HG03354 (cell line): ENCODE measurements at regions not wholly inside any gene's neighbourhood (a gene's known extent, or its start where the extent isn't known, plus 50 kb on each side); places are given as distances from the start of the nearest gene placed in this dataset.
"Not testable (repeated sequence)": the region's sequence is repeated elsewhere in the genome, so short reads cannot be mapped to it uniquely, and the experiment has no call there.

Experiments
- ATAC-seq: cut with Tn5 transposase; IDR thresholded peaks from one replicate; pipeline ENCODE4 v1.9.1; 2021; ENCODE audit warnings: mild to moderate bottlenecking; ENCODE audit not compliant: unreplicated experiment, poor library complexity, severe bottlenecking

DNA sequence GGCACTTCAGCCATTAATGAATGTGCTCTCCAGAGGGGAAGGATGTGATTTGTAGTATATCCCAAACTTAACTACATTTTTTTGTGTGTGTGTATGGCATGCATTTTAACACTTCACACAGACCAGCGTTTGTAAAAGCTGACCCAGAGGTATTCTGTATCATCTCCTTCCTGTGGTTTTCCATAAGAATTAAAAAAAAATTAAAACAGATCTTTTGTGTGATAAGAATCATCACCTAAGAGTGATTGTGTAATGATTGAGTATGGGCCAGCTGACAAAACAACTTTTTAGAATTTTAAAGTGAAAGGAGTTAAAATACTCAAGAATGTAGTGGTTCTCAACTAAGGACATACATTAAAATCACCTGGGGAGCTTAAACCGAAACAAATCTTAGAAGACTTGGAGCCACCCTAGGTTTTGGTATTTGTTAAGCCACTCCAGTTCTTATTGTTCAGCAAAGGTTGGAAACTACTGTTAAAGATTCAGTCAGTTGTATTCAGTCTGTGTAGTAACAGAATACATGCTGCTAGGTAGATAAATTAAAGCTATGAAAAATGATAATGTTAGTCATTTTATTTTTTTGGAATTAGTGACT is 120.1 kb downstream of the HAUS1 start:
- no peak for ATAC-seq

DNA sequence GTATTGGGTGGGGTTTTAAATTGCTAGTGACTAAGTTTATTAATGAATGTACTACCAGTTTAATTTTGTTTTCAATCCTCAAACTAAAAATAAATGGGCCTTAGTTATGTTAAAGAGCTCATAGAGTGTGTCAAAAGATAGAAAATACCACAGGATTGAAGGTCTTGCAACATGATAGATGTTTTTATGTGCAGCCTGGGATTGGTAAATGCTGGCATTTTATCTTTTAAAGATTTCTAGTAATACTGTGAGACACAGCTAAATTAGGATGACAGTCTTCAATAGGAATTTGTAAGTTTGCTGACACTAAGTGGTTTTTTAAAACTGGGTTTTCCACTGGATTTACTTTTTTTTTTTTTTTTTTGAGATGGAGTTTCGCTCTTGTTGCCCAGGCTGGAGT is 122.3 kb downstream of the HAUS1 start:
- no peak for ATAC-seq

DNA sequence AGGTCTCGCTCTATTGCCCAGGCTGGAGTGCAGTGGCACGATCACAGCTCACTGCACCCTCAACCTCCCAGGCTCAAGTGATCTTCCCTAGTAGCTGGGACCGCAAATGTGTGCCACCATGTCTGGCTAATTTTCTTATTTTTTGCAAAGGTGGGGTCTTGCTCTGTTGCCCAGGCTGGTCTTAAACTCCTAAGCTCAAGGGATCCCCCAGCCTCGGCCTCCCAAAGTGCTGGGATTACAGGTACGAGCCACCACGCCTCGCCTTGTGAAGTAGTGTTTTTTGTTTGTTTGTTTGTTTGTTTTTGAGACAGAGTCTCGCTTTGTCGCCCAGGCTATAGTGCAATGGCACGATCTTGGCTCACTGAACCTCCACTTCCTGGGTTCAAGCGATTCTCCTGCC is 125.5 kb downstream of the HAUS1 start:
- not testable (repeated sequence) for ATAC-seq

DNA sequence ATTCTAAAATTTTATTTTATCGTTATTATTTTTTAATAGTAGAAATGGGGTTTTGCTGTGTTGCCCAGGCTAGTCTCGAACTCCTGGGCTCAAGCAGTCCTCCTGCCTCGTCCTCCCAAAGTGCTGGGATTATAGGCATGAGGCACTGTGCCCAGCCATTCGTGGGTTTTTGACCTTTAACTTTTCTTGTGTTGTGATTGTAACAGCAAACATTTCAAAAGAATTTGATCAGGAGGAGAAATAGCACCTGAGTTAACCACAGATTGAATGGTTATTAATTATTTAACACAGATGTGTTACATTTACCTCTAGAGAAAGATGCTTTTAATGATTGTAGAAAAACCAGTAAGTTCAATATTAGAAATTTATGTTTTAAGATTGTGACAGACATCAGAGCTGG is 132.0 kb downstream of the HAUS1 start:
- ATAC-seq: no peak

DNA sequence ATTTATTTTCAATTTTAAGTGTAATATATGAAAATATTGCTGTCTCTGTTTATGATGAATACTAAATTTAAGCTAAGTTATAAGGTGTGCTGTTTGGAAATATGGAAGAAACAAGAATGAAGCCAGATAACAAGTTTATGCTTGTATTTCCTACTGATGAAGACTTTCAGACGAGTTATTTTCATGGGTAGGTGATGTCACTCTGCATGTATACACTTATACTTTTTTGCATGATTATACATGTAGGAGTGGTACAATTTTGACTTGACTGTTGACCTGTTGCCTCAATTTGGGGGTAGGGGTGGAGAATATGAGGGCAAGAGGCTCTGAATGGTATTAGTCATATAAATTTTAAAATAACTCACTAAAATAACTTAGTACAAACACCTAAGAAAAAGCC is 133.7 kb downstream of the HAUS1 start:
- ATAC-seq: no peak

DNA sequence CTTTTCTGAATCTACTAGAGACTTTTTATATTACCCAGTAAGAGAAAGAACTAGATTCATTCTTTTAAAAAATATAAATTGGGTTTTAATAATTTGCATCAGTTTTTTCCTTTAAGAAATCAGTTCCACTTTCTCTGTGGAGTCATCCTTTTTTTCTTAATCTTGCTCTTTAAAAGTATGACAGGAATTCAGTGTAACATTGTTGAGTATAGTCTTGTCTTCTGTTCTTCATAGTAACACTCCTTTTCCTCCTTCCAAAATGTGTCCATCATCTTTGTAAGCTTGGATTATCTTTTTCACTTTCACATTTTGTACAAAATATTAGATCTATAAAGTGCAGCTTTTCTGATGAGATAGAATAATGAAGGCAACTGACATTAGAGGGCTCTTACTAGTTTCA is 135.4 kb downstream of the HAUS1 start:
- no peak for ATAC-seq

DNA sequence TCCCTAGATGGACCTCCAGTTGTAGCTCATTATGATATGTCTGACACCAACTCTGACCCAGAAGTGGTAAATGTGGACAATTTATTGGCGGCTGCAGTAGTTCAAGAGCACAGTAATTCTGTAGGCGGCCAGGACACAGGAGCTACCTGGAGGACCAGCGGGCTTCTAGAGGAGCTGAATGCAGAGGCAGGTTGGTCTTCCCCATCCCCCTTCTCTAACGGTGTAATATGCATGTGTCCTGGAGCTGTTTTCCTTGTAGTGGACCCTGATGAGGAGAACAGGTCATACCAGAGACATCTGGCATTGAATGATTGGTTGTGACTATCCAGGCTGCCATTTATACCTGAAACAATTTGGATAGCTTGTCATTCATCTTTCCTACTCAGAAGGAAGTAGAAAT is 135.8 kb downstream of the HAUS1 start:
- no peak for ATAC-seq

DNA sequence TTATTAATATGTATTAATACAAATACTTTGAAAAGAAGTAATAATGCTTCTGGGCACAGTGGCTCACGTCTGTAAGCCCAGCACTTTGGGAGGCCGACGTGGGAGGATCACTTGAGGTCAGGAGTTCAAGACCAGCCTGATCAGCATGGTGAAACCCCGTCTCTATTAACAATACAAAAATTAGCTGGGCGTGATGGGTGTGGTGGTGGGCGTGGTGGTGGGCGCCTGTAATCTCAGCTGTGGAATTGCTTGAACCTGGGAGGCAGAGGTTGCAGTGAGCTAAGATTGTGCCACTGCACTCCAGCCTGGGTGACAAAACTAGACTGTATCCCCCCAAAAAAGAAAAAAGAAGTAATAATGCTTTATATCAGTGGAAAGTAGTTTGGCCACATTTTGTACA is 137.2 kb downstream of the HAUS1 start:
- not testable (repeated sequence) for ATAC-seq

DNA sequence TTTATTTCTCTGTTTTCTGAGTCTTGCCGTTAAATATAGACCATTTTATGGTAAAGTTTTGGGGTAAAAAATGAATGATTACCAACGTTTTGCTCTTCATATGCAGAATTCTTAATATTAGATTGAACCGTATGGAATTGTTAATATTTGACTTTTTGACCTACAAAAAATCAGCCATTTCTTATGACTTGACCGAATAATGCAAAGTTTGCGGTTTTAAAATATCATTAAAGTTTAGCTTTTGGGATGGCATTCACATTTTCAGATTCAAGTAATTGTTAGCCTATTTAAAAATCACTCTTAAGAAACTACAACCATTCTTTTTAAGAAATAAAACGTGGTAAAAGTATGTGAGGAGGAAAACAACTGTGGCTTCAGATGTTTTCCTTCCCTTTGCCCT is 138.0 kb downstream of the HAUS1 start:
- ATAC-seq: no peak

DNA sequence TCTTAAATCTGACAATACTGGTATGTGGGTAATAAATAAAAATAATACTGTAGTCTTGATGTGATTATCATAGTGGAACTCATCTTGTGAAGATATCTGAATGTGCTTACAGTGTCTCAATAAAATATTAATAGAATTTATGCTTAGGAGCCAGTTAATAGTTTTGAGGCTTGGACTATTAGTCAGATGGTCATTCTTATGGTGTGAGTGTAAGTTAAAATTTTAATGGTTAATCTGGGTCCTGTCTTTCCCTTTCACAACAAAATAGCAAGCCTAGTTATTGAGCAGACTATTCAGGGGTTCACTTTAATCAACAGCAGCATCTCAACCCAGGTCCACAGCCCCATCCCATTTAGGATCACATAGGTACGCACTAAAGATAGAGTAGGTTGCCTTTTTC is 138.9 kb downstream of the HAUS1 start:
- no peak for ATAC-seq

DNA sequence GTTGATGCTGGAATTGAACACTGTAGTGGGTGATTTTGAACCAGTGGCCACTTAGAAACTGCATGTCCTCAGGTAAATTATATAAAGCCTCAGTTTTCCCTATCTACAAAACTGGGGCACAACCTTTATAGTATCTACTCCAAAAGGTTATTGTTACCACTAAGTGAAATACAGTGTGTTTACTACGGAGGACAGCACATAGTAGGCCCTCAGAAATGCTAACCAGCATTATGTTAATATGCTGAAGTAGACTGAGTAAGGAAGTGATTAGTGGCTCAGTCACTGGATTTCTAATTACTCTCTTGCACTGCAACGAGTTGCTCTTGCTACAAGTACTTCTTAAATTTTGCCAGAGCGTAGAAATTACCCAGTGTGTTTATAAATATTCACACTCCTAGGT is 139.5 kb downstream of the HAUS1 start:
- no peak for ATAC-seq

DNA sequence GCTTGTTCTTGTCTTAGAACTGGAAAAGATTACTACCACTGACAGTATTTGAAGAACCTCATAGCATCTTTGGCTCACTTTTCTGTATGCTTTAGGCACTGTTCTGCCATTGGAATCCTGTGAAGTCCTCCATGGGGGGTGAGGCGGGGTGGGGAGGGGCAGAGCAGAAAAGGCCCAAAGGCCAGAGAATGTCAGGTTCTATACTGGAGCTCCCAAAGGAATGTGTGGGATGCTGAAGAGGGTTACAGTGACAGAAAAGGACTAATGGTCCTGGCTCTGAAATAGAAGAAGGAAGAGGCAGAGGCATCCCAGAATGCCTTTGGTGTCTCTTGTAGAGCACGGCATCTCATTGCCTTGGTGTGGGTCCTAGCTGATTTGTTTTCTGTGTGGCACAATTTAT is 141.9 kb downstream of the HAUS1 start:
- ATAC-seq: no peak

DNA sequence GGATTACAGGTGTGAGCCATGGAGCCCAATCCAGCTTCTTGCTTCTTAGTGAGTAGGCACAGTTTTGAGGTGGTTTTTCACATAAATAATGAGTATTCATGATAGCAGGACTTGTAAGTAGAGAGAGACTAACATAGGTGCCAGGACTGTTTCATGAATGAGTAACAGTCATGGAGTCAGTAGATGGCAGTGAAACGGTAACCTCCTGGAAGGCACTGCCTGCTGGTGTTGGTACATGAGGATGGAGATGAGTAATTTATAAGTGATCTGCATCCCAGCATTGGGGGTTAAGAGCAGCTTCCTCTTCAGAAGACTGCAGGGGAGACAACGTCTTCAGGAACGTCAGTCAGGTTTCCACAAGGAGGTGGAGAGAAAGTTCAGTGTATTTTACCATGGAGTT is 143.8 kb downstream of the HAUS1 start:
- no peak for ATAC-seq

DNA sequence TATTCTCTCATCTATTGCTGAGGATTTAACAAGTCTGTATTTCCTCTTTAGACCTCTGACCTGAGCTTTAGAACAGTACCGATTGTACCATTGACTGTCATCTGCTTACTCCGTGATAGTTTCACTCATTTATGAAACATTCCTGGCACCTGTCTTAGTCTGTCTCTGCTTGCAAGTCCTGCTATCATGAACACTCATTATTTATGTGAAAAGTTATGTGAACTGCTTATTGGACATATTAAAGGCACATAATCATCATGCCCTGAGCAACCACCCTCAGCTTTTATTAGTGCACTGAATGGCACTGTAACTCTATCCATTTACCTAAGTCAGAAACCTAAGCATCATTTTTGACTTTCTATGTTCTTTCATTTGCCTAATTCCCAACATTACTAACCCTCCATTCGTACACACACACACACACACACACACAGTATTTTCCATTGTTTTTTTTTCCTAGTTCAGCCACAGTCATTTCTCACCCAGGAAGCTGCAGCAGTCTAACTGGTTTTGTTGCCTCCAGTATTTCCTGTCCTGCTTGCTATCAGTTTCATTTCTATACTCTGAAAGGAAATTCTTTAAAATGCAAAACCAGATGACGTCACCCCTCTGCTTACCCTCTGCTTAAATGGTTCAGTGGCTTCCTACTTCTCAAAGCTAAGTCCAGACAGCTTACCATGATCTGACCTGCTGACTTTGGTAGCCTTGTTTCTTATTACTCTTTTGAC is 146.1 kb downstream of the HAUS1 start:
- peak; percentile 99 for ATAC-seq

DNA sequence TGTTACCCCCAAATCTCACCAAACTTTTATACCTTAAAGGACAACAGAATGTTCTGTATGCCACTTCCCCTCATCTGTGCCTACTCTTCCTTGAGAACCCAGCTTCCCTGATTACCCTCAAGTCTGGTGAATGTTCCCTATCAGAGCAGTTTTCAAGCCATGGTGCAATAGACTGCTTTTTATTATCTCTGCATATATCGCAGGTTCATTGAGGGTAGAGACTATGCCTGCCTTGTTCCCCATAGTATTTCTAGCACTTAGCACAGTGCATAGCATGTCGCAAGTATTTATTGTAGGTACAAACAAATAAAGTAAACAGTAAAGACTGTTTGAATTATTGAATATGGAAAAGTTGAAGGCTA is 146.6 kb downstream of the HAUS1 start:
- peak; percentile 32 for ATAC-seq

DNA sequence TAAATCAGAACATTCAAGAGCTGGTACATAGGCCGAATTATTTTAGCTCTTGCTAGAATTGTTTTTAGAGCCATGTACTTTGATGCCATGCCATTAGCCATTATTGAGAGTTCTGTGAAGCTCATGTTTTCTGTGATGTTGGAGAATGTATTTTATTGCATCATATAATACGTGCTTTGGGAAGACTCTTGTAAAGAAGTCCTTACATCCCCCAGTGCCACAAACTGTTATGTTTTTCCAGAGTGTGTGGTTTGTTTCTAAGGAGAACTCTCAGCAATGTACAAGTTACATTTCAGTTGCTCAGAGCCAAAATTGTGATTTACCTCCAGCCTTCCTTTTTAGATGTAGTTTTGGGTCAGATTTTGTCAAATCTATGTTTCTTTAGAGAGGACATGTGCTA is 148.6 kb downstream of the HAUS1 start:
- no peak for ATAC-seq

DNA sequence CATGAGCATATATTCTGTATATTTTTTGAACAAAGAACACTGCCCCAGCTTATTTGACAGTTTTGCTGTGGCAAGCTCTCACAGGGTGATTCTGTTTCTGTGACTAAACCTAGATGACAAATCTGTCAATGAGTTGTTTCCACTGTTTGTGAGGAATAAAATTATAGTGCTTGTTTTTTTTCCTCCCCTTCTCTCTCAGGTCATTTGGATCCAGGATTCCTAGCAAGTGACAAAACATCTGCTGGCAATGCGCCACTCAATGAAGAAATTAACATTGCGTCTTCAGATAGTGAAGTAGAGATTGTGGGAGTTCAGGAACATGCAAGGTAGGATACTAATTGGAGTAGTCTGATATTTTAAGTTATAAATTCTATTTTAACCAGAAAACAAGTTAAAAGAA is 149.3 kb downstream of the HAUS1 start:
- no peak for ATAC-seq

DNA sequence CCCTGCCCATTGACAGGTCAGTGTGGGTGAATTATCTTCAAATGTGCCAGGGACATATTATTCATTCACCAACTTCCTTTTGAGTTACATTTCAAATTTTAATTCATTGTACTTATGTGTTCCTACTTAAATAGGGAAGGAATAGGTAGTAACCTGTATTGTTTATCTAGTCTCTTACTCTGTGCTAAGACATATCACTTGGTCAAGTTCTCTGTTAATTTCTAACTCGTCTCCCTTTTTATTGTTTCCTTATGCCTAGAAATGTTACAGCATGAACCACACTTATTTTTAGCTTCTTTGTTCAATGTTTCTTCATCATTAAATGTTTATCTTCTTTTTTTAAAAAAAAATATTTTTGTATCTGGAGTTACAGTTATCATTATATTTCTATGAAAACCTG is 151.9 kb downstream of the HAUS1 start:
- no peak for ATAC-seq

DNA sequence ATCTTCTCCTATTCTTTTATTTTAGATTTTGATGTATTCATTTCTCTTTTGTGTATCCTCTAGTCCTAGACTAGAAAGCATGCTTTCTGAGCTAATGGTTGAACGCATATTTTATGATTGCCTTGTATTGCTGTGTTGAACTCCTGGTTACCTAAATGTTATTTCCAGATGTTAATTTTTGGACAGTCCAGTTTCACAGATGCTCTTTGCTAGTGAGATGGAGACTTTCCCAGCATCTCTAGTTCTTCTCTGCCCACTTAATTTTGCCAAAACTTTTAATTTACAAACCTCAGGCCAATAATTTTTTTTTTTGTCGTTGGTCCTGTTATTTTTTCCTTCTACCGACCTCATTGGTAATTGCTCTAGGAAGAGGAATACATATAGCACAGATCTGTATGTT is 153.2 kb downstream of the HAUS1 start:
- ATAC-seq: no peak

DNA sequence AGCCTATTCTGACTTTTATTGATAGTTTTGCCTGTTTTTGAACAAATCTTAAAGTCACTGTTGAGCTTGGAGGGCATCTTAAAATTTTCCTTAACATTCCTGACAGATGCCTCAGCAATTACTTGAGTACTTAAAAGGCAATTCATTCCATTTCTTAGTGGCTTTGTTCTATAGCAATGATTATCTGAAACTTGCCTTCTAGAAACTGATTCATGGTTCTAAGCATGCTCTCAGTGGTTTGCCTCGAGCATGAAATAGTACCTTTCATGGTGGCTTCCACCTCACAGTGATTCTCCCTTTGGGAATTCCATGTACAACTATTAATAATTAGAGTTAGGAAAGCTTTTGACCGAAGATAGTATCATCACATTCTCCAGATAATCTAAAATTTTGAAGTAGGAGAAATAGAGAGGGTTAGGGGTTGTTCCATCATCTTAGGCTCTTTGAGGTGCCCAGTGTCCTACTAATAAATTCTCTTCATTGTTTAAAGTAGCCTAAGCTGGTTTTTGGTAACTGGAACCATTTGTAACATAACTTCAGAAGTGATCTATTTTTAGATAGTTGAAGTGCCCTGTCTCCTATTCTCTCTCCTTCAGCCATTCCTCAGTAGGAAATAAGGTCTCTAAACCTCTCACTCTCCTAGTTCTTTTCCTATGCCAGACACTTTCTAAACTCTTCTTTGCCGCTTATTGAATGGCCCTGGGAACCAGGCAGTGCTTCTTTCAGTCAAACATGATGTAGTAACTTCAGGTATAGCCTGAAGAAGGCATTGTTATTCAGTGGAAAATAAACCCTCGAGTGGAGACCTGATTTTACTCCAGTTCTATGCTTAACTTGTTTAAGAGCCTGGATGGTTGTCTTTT is 156.1 kb downstream of the HAUS1 start:
- no peak for ATAC-seq

DNA sequence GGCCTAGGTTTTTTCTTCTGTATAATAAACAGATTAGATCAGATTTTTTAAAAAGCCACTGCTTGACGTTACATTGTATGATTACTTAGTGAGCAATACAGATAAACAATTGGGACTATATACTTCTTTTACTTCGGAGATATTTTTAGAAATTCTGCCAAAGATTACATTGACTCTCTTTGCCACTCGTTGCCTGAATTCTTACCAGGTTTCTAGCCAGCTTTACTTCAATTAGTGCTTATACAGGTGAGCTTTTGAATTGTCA is 156.6 kb downstream of the HAUS1 start:
- ATAC-seq: no peak
